ENCODE measurements at regions not wholly inside any gene's neighbourhood (a gene's known extent, or its start where the extent isn't known, plus 50 kb on each side); places are given as distances from the start of the nearest gene placed in this dataset.

DNA sequence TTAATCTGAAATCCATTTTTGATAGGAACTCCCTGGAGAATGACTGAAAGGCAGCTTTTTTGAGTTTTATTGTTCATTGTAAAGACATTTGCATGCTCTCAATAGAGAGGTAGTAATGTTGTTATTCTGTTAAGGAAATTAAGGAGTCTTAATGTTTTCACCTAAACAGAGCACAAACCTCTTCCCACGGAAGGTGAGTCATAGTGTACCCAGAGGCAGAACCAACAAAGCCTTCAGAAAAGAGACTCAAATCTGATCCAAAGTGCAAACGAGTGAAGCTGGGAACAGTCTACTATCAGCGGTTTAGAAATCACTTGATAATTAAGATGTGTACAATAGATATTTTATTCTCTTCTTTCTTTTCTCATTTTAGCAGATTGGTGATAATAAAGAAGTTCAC, 470.5 kb downstream of the PLK2 start:
- Histone ChIP-seq H3K27me3 (ENCODE audit: low read length) (no peaks in the 10 kb centered on the region), H3K9me3 (ENCODE audit: low read length) (no peaks in the 10 kb centered on the region), H3K9ac (ENCODE audit: low read length) (peak overlapping the region; percentile 16), H3K4me3 (ENCODE audit: low read length) (no peak overlapping the region), H3K9me2 (replicated peaks; ENCODE audit: low read length) (no peaks in the 10 kb centered on the region), H3F3A (ENCODE audit: low read length, unreplicated experiment) (no peaks in the 10 kb centered on the region), H3K4me1 (ENCODE audit: insufficient read depth, low read length) (peaks cover 22% of the 10 kb centered on the region), H3K79me2 (ENCODE audit: low read length) (no peaks in the 10 kb centered on the region), H3K27ac (ENCODE audit: low read length) (peak overlapping the region; percentile 42), H3K4me2 (ENCODE audit: low read length) (peak overlapping the region; percentile 62), H2AFZ (ENCODE audit: low read length) (no peak overlapping the region), H3K36me3 (ENCODE audit: low read depth, low read length) (no peaks in the 10 kb centered on the region), H4K20me1 (ENCODE audit: low read length) (no peaks in the 10 kb centered on the region)
- CTCF ChIA-PET: no interaction called here
- ATAC-seq (peak; percentile 94), DNase-seq (peak; percentile 68)
- no peak for TF ChIP-seq EZH2 (IDR thresholded peaks at IDR 0.05; ENCODE audit: low read length, unreplicated experiment)
- no peak for TF ChIP-seq EZH2phosphoT487 (IDR thresholded peaks at IDR 0.05; ENCODE audit: borderline replicate concordance, low read length)
- no peak for TF ChIP-seq CTCF (conservative IDR thresholded peaks at IDR 0.05; ENCODE audit: low read depth, low read length)
- POLR2A ChIA-PET (ENCODE audit: unreplicated experiment): no interaction called here
- intact Hi-C loops (cut with micrococcal nuclease): loop anchor here (5.0 to 10.0 kb wide), 2 partner anchors 42 to 215 kb away; no protein-coding TSS in a partner anchor
- BruUV-seq (replicated peaks): no TSS peak

DNA sequence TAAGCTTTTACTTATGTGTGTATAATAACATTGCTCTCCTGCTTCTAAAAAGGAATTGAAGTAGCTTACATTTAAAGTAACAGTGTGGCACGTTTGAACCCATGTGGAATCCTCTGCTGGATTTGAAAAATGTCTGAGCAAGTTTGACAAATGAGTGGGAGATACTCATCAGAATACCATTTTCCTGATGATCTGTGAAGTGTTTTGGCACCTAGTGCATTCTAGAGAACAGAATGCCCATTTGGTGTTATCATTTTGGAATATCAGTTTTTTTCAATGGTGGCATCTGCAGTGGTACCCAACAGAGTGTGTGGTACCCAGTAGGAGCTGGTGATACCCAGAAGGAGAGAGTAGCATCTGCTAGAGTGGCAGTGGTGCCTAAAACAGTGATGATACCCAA, 471.1 kb downstream of the PLK2 start:
- H3K36me3 ChIP-seq (ENCODE audit: low read depth, low read length): no peaks in the 10 kb centered on the region
- DNase-seq (no peak), ATAC-seq (no peak)
- no peaks in the 10 kb centered on the region for H3F3A ChIP-seq (ENCODE audit: low read length, unreplicated experiment)
- intact Hi-C loops (cut with micrococcal nuclease): loop anchor here (5.0 to 10.0 kb wide), 2 partner anchors 42 to 214 kb away; no protein-coding TSS in a partner anchor
- no TSS peak for BruUV-seq (replicated peaks)
- H3K9me2 ChIP-seq (replicated peaks; ENCODE audit: low read length): no peaks in the 10 kb centered on the region
- H3K4me1 ChIP-seq (ENCODE audit: insufficient read depth, low read length): peaks cover 22% of the 10 kb centered on the region
- ChIA-PET POLR2A (ENCODE audit: unreplicated experiment) (no interaction called here), CTCF (no interaction called here)
- peak overlapping the region; percentile 62; the same call in 1 of the 2 replicates for H3K4me2 ChIP-seq (ENCODE audit: low read length)
- H3K27ac ChIP-seq (ENCODE audit: low read length): peak overlapping the region; percentile 31; the same call in 1 of the 2 replicates
- no peaks in the 10 kb centered on the region for H3K79me2 ChIP-seq (ENCODE audit: low read length)
- no peak overlapping the region for H2AFZ ChIP-seq (ENCODE audit: low read length)
- H3K4me3 ChIP-seq (ENCODE audit: low read length): no peak overlapping the region
- no peaks in the 10 kb centered on the region for H4K20me1 ChIP-seq (ENCODE audit: low read length)
- H3K27me3 ChIP-seq (ENCODE audit: low read length): no peaks in the 10 kb centered on the region
- TF ChIP-seq CTCF (conservative IDR thresholded peaks at IDR 0.05; ENCODE audit: low read depth, low read length) (no peak), EZH2phosphoT487 (IDR thresholded peaks at IDR 0.05; ENCODE audit: borderline replicate concordance, low read length) (no peak), EZH2 (IDR thresholded peaks at IDR 0.05; ENCODE audit: low read length, unreplicated experiment) (no peak)
- H3K9me3 ChIP-seq (ENCODE audit: low read length): no peaks in the 10 kb centered on the region
- peak overlapping the region; percentile 8; the same call in 1 of the 2 replicates for H3K9ac ChIP-seq (ENCODE audit: low read length)

DNA sequence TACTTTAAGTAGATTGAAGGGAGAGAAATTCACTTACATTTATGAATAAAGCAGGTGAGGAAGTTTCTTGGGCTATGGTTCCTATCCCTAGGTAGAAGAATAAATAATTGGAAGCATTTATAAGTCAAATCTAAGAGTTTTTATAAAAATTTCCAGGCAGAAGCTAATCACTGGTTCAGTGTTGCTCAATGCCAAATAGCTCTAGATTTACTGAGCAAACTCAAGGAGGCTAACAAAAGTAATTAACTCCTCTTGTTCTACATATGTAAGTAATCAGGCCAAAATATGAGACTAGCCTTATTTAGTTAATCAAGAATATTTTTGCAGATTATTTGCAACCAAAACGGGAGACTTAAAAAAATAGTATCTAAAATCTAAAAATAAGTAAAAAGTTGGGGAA, 472.3 kb downstream of the PLK2 start:
- H3K4me3 ChIP-seq (ENCODE audit: low read length): no peak overlapping the region
- intact Hi-C loops (cut with micrococcal nuclease): loop anchor here (5.0 to 10.0 kb wide), 2 partner anchors 40 to 213 kb away; no protein-coding TSS in a partner anchor
- ChIA-PET CTCF (no interaction called here), POLR2A (ENCODE audit: unreplicated experiment) (no interaction called here)
- no TSS peak for BruUV-seq (replicated peaks)
- no peaks in the 10 kb centered on the region for H3K9me2 ChIP-seq (replicated peaks; ENCODE audit: low read length)
- no peak for ATAC-seq
- no peaks in the 10 kb centered on the region for H3K27me3 ChIP-seq (ENCODE audit: low read length)
- H3K9me3 ChIP-seq (ENCODE audit: low read length): no peaks in the 10 kb centered on the region
- H4K20me1 ChIP-seq (ENCODE audit: low read length): no peaks in the 10 kb centered on the region
- no peak overlapping the region for H3K4me2 ChIP-seq (ENCODE audit: low read length)
- peaks cover 22% of the 10 kb centered on the region for H3K4me1 ChIP-seq (ENCODE audit: insufficient read depth, low read length)
- no peaks in the 10 kb centered on the region for H3K79me2 ChIP-seq (ENCODE audit: low read length)
- DNase-seq: no peak
- no peaks in the 10 kb centered on the region for H3K36me3 ChIP-seq (ENCODE audit: low read depth, low read length)
- H2AFZ ChIP-seq (ENCODE audit: low read length): no peak overlapping the region
- H3F3A ChIP-seq (ENCODE audit: low read length, unreplicated experiment): no peaks in the 10 kb centered on the region
- TF ChIP-seq EZH2phosphoT487 (IDR thresholded peaks at IDR 0.05; ENCODE audit: borderline replicate concordance, low read length): no peak
- no peak for TF ChIP-seq CTCF (conservative IDR thresholded peaks at IDR 0.05; ENCODE audit: low read depth, low read length)
- no peak for TF ChIP-seq EZH2 (IDR thresholded peaks at IDR 0.05; ENCODE audit: low read length, unreplicated experiment)
- no peak overlapping the region for H3K9ac ChIP-seq (ENCODE audit: low read length)
- no peak overlapping the region for H3K27ac ChIP-seq (ENCODE audit: low read length)

Data from PC-3 (cell line).